ENCODE measurements at regions not wholly inside any gene's neighbourhood (a gene's known extent, or its start where the extent isn't known, plus 50 kb on each side); places are given as distances from the start of the nearest gene placed in this dataset.

GRCh38 chr10:78802431-78802830 lies 266.3 kb upstream of the ZMIZ1 start:
- no peak for DNase-seq (ENCODE audit: low spot score)

DNA sequence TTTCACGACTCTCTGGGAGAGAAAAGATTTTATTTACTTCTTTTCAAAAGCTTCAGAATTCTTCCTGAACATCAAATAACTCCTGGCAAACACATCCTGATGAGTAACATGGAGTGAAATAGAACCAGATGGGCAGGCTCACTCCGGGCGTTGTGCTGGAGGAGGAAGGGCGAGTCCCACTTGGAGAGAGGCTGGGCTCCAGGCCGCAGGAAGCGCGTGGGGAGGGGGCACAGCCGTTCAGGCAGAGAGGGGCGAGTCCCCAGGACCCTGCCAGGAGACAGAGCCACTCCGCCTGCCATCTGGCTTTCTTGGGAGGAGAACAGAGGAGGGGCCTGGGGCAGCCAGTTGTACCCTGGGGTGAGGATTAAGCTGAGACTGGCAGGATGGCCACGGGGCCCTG lies 265.9 kb upstream of the ZMIZ1 start:
- no peak for DNase-seq (ENCODE audit: low spot score)

GRCh38 chr10:78803710-78804109 lies 265.1 kb upstream of the ZMIZ1 start:
- no peak for DNase-seq (ENCODE audit: low spot score)

GRCh38 chr10:78804411-78805032 lies 264.2 kb upstream of the ZMIZ1 start:
- DNase-seq (ENCODE audit: low spot score), result no peak

- DNase-seq (ENCODE audit: low spot score), result no peak
Observed at GRCh38 chr10:78805176-78805575, 263.6 kb upstream of the ZMIZ1 start.

DNA sequence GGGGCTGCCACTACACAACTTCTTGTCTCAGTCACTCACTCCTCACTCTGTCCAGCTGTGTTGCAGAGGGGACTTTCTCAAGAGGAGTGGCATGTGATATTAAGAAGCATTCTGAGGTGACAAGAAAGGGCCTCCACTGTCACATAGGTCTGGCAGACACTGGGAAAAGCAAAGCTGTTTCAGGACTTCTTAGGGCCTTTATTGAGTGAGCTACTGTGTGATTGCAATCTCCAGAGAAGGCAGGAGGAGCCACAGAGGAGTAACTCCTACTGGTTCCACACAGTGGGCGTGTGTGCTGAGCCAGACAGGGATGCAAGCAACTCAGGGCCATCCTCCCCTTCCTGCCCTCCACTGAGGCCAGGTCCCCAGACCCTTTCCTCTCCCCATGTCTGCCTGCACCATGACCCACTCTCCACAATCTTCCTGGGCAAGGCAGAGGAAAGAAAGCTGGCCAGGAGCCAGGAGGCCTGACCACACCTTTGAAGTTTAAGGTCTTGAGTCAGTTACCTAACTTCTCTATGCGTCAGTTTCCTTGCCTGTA lies 262.0 kb upstream of the ZMIZ1 start:
- no peak for DNase-seq (ENCODE audit: low spot score)

GRCh38 chr10:78807504-78808203 lies 261.1 kb upstream of the ZMIZ1 start:
- DNase-seq (ENCODE audit: low spot score), result no peak

- no peak for DNase-seq (ENCODE audit: low spot score)
Observed at GRCh38 chr10:78808286-78808685, 260.5 kb upstream of the ZMIZ1 start.

GRCh38 chr10:78808736-78809367 lies 259.9 kb upstream of the ZMIZ1 start:
- DNase-seq (ENCODE audit: low spot score), result no peak

- DNase-seq (ENCODE audit: low spot score), result no peak
Observed at GRCh38 chr10:78811174-78811573, 257.6 kb upstream of the ZMIZ1 start.

GRCh38 chr10:78812571-78813318 lies 256.0 kb upstream of the ZMIZ1 start:
- no peak for DNase-seq (ENCODE audit: low spot score)

- no peak for DNase-seq (ENCODE audit: low spot score)
Observed at GRCh38 chr10:78813526-78813925, 255.2 kb upstream of the ZMIZ1 start.

DNA sequence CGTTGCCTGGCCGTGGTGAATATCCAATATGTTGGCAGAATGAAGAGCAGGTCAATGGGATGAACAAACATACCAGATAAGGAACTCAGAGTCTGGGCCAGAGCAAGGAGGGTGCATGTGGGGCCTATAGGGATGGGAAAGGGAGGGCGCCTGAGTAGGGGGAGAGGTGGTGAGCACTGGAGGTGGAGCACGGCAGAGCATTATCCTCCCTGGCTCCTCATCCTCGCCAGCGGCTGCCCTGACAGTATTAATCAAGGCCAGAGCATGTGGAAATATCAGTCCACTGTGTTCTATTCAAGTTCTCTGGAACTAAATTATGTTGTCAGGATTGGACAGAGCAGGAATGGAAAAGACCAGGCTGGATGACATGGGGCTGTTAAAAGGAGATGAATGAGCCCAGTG lies 254.8 kb upstream of the ZMIZ1 start:
- DNase-seq (ENCODE audit: low spot score), result no peak

GRCh38 chr10:78814407-78814806 lies 254.4 kb upstream of the ZMIZ1 start:
- no peak for DNase-seq (ENCODE audit: low spot score)

- no peak for DNase-seq (ENCODE audit: low spot score)
Observed at GRCh38 chr10:78815702-78816334, 252.9 kb upstream of the ZMIZ1 start.

- no peak for DNase-seq (ENCODE audit: low spot score)
Observed at GRCh38 chr10:78817361-78817760, 251.4 kb upstream of the ZMIZ1 start.

GRCh38 chr10:78817804-78818203 lies 251.0 kb upstream of the ZMIZ1 start:
- no peak for DNase-seq (ENCODE audit: low spot score)

DNA sequence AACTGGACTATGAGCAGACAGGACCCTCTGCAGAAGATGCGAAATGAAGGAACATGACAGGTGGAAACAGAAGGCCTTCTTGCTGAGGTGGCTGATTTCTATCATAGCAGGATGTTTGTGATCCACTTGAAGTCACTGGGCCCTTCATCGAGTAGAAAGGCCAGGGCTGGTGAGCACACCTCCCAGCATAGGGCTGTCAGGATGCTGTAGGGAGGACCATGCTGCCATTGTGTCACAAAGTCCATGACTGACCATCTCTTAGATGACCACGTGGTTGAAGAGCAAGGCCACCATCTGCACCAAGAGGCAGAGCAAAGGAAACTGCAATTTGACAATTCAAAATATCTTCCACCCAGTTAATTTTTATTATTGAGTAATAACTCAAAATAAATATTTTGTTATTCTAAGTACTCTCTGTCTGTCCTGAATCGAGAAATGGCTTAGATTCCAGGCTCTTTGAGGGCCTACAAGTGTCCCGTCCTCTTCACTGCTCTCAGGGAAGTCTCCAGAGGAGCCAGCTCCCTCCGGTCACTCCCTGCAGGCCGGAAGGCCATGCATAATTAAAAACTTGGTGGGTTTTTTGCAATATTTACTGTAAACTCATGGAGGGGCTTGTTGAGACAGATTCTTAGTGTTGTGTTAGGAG lies 249.3 kb upstream of the ZMIZ1 start:
- DNase-seq (ENCODE audit: low spot score), result no peak

DNA sequence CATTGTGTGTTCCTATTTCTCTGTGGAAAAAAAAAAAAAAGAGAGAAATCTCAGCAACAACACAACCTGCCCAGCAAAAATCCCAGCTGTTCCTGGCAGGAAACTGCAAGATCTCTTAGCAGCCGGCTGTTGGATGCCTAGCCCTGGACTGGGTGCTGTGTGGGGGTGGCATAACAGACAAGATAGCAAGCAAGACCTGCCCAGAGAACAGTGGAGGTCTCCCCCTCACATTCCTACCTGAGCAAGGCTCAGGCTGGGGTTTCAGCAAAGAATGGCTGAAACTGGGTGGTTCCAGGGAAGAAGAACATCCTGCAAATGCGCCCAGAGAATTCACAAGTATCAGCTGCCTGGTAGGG lies 248.8 kb upstream of the ZMIZ1 start:
- DNase-seq (ENCODE audit: low spot score), result no peak

DNA sequence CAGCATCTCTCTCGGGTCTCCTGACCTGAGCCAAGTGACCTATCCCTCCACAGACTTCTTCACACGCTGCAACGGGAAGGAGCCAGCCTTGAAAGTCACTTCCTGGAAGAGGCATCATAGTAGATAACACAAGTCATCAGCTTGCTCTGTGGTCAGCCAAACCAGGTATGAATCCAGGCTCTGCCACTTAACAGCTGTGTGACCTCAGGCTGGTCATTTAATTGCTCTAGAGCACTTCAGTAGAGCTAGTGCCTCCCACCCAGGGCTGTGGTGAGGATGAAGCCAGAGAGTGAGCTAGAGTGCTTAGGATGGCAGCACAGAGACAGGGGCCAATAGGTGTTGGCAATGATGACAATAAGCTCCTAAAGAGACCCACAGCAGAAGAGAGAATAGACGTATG lies 247.7 kb upstream of the ZMIZ1 start:
- no peak for DNase-seq (ENCODE audit: low spot score)

DNA sequence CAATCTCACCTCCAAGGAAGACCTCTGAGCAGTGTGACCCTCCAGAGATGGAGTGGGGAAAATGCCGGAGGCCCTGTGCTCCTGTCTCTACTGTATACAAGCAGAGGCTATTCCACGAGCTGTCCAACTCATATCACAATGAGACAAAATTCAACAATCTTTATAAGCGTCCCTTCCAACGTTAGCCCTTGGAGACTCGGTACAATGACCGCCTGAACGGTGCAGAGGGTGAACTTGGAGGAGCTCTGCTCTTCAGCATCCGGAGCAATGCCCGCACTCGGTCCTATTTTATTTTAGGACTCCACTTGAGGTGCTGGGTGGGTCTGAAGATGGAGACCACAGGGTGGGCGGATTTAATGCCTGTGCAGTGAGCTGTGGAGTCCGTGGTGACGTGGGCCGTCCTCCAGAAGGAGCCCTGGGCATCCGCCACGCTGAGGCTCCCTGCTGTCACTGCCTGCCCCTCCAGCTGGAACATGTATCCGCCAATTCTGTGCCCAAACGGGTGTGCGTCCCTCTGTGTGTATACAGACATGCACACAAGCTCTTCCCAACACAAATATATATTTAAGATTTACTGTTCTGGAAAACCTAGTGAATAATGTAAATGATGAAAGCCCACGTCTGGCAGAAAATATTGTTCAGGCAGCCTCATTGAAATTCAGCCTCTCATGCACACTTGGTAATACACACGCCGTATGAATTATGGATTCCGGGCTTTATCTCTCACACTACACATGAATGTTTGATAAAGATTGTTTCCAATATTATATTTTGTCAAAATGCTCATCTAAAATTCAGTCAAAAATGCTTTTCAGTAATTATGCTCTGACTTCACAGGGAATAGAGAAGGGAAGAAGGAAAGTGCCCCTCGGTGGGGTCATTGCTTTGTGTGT lies 239.9 kb upstream of the ZMIZ1 start:
- DNase-seq (ENCODE audit: low spot score), result no peak

Data from RKO (cell line).